Heart left ventricle (tissue), 13 donors: ENCODE measurements at regions not wholly inside any gene's neighbourhood (a gene's known extent, or its start where the extent isn't known, plus 50 kb on each side); places are given as distances from the start of the nearest gene placed in this dataset.

Source experiments
- CTCF ChIP-seq, 12 donors: fragments of 200-600 bp; sonication (generic) in 4 of 12; IDR thresholded peaks; one replicate each; pipeline versions ENCODE4 v1.5.0 to v1.8.0; 2018 to 2022; ENCODE audit warnings: antibody characterized with exemption in 12 of 12, mild to moderate bottlenecking in 5 of 12
- POLR2A ChIP-seq, 2 donors: fragments of 450-650 bp; IDR thresholded peaks; one replicate each; pipeline ENCODE4 v1.6.1; 2017; ENCODE audit warnings: antibody characterized with exemption in 2 of 2, mild to moderate bottlenecking in 2 of 2, moderate library complexity in 2 of 2
- donor health status: ischemic (EF 13 %, LVEDD 7.1; RV severe dilation, severe dysfunction).
- donor health status: DM: no; HTN: yes; CAD: no.
- donor health status: DM: no; HTN: no; CAD: no.
- donor health status: ischemic (EF 25% LVEDD 6.9; RV normal size, moderate dysfunction).
- donor health status: ischemic (EF 25% LVEDD 5.7; RV mildly dilated, moderate dysfunction).
- donor health status: ischemic (EF 35%, LVEDD 5.7; RV mildly dilated, moderate dysfunction).
- donor health status: nonischemic (EF 11% LVEDD 7.7; RV severe dilation, severe dysfunction).
- donor health status: DM: yes; HTN: yes; CAD: no.
- donor health status: PGD.
- donor health status: ischemic (EF 29% LVEDD 5.4; RV normal size, mild dysfunction).
- donor health status: nonischemic (EF 23%, LVEDD 6.1; RV moderate dilation, normal function).

- TF ChIP-seq CTCF (IDR thresholded peaks at IDR 0.05) (no peak), POLR2A (IDR thresholded peaks at IDR 0.05) (no peak)
Observed at GRCh38 chr2:180450841-180451240, 443.7 kb upstream of the CWC22 start.
